HG02973 (cell line): ENCODE measurements at regions not wholly inside any gene's neighbourhood (a gene's known extent, or its start where the extent isn't known, plus 50 kb on each side); places are given as distances from the start of the nearest gene placed in this dataset.
"Not testable (repeated sequence)": the region's sequence is repeated elsewhere in the genome, so short reads cannot be mapped to it uniquely, and the experiment has no call there.

Experiments used
- ATAC-seq: cut with Tn5 transposase; IDR thresholded peaks from one replicate; pipeline ENCODE4 v1.9.1; 2021; ENCODE audit warnings: moderate library complexity; ENCODE audit not compliant: unreplicated experiment

DNA sequence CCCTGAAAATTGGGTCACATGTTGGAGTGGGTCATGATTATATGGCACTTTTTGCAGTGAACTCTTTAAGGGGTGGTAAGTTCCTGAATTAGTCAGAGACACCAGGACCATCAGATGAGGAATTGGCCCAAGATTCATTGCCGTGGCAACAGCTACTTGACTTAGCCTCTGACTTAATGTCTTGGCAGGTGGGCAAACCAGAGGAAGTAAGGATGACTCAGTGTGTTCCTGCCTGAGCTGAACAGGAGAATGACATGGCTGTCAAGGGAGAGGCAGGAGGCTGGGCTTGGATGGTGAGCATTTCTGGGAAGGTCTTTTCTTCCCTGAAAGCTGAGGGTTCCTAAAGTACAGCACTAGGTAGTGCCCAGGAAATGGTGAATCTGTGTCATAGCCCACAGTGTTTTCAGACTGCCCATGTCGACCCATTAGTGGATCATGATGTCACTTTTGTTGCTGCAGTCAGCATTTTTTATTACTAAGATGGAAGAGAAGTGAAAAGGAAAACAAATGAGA lies 170.1 kb upstream of the PWP1 start:
- peak; percentile 62 for ATAC-seq

- ATAC-seq: not testable (repeated sequence)
Measured at GRCh38 chr12:107517816-107518215, 167.8 kb upstream of the PWP1 start.

DNA sequence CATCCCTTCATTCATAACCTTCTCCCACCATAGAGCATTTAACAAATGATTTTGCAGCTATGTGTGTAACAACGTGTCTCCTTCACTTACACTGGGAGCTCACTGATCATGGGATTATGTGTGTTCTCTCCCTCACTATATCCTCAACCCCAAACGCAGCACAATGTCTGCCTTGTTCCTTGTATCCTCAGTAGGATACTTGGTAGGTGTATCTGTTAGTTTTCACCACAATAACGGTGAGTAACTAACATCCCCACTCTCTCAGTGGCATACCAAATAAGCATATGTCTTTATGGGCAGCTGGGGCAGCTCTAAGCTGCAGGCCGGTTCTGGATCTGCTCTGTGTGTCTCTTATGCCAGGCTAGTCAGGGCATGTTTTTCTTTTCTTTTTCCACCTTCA lies 166.7 kb upstream of the PWP1 start:
- no peak for ATAC-seq

GRCh38 chr12:107519906-107520859 lies 165.4 kb upstream of the PWP1 start:
- no peak for ATAC-seq

- no peak for ATAC-seq
Measured at GRCh38 chr12:107521826-107522355, 163.7 kb upstream of the PWP1 start.

GRCh38 chr12:107522692-107523477 lies 162.7 kb upstream of the PWP1 start:
- ATAC-seq: no peak

DNA sequence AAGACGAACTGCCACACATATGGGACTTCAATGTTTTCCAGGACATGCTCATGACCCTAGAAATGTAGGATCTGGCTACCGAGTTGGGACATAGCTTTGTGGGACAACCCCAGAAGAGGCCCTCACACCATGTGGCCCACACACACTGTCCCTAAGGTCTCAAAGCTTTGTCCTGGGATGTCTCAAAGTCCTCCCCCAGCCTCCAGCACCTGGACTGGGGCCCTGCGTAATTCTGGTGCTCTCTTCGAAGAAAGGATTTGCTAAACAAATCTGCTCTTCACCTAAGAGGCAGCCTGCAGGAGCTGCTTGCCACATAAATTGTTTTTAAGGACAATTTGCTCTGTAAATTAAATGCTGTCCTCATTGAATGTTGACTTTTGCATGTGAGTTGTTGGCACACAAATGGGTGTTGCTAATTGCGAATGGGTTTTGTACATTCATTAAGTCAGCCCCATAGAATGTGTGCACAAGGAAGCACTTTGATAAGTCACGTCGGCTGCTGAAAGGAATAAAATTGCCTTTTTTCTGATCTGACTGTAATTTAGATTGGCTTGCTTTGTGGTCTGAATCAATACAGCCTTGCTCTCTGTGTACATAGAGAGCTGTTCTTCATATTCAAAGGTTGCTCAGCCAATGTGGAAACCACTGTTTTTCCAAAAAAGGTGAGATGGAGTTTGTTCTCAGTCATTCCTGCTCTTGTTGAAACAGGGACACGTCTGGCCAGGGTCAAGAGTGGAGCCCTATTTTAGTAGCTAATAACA lies 161.6 kb upstream of the PWP1 start:
- ATAC-seq: no peak

DNA sequence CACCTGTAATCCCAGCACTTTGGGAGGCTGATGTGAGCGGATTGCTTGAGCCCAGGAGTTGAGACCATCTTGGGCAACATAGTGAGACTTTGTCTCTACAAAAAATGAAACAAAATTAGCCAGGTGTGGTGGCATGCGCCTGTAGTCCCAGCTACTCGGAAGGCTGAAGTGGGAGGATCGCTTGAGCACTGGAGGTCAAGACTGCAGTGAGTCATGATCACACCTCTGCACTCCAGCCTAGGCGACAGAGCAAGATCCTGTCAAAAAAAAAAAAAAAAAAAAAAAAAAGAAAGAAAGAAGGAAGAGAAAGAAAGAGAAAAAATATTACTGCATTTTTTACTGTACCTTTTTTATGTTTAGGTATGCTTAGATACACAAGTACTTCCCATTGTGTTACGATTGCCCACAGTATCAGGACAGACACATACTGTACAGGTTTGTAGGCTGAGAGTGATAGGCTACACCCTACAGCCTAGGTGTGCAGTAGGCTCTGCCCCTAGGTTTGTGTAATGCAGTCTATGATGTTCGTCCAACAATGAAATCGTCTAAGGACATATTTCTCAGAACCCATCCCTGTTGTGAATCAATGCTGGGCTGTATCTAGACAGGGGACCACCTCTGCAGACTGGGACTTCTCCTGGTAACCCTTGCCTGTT lies 160.4 kb upstream of the PWP1 start:
- ATAC-seq: no peak

DNA sequence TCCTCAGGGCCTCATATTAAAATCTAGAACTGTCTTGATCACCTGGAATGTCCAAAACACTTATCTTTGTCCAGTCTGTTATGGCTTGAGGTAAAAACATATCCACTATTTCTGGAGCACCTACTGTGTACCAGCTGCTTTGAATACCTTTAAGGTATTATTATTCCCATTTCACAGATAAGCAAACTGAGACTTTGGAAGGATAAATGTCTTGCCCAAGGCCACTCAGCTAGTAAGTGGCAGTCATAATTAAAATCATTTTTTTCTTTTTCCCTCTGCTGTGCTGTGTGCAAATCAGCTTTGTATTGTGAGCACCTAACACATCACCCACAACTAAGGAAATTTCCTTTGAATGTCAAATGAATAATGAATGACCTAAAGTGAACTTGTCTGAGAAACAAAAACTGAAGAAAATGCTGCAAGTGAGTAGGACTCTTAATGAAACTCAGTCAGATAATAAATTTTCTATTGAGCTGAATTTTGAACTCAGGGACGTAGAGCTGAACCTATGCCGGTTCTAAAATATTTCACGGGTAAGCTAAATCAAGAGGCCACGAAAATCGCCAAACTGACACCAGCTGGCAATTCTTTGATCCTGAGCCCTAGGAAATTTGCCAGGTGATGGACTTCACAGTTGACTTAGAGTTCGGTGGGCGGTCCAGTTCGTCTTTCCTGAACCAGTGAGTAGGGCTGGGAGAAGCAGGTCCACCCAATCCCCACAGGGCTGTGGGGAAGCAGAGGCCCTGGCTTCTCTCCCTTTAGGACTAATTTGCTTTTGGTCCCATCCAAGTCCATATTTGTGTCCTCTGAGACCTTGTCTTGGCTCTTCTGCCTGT lies 159.7 kb upstream of the PWP1 start:
- ATAC-seq: no peak

- ATAC-seq: no peak
Measured at GRCh38 chr12:107526555-107527180, 158.9 kb upstream of the PWP1 start.

- no peak for ATAC-seq
Measured at GRCh38 chr12:107528731-107529365, 156.8 kb upstream of the PWP1 start.

DNA sequence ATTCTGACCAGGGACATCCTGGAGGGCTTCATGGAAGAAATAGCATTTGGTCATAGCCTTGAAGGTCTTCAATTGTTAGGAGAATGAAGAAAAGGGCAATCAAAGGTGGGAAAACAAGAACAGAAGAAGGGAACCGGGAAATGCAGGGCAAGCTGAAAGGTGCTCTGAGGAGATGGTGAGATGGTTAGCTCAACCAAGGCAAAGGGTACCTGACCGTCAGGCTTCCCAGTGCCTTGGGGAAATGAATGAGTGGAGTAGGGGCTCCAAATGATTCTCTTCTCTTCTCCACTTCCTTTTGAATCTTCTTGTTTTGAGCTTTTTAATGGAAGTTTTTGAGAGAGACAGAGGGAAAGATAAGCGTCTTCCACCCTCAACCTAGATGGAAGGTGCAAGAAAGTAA lies 155.6 kb upstream of the PWP1 start:
- no peak for ATAC-seq

DNA sequence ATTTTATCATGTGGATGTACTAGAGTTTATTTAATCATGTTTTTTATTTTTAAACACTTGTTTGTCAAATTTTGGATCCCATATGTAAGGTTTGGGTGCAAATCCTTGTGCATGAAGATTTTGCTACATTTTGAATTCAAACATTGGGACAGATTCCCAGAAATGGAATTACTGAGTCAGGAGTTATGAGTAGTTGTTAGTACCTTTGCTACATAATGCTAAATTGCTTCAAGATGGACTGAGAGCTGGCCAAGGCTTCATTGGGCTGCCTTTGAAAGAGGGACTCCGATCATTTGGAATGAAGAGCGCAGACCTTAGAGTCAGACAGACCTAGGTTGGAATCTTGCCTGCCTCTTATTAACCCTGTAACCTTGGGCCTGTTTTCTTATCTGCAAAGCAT lies 154.9 kb upstream of the PWP1 start:
- ATAC-seq: no peak

DNA sequence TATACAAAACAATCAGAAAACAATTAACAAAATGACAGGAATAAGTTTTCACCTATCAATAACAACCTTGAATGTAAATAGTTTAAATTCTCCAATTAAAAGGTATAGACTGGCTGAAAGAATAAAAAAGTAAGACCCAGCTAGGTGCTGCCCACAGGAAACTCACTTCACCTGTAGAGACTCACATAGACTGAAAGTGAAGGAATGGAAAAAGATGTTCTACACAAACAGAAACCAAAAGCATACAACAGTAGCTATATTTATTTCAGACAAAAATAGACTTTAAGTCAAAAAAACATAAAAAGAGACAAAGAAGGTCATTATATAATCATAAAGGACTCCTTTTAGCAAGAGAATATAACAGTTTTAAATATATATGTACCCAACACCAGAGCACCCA lies 152.4 kb upstream of the PWP1 start:
- peak; percentile 91 for ATAC-seq

- no peak for ATAC-seq
Measured at GRCh38 chr12:107536613-107537012, 149.0 kb upstream of the PWP1 start.

- no peak for ATAC-seq
Measured at GRCh38 chr12:107537464-107538119, 148.0 kb upstream of the PWP1 start.

DNA sequence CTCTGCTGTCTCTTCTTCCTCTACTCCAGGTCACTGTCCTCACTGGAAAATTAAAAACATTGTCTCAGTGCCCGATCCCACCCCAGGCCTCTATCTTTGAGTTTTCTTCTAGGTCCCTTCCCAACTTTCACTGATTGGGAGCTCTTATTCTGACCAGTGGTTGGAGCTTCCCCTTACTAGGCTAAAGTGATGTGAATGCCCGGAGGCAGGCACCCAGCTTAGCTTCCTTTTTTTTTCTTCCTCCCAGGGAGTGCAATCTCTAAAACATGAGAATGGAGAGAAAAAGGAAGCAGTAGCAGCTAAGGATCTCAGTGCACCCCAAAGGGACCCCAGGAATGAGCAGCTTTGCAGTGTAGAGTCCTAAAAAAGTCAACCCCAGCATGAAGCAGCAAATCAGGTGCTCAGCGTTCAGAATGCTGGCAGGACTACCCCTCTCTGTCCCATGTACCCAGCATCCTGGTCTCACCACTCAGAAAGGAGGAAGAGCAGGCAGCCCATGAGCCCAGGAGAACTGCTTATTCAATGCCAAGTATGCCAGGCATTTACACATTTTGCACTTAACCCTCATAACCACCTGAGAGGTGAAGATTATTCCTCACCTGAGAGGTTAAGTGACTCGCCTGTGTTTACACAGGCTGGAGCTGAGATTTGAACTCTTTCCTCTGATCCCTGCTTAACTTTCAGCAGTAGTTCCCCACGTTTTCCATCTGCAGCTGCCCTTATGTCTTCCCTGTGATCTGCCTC lies 146.2 kb upstream of the PWP1 start:
- no peak for ATAC-seq
